ENCODE measurements at regions not wholly inside any gene's neighbourhood (a gene's known extent, or its start where the extent isn't known, plus 50 kb on each side); places are given as distances from the start of the nearest gene placed in this dataset.

DNA sequence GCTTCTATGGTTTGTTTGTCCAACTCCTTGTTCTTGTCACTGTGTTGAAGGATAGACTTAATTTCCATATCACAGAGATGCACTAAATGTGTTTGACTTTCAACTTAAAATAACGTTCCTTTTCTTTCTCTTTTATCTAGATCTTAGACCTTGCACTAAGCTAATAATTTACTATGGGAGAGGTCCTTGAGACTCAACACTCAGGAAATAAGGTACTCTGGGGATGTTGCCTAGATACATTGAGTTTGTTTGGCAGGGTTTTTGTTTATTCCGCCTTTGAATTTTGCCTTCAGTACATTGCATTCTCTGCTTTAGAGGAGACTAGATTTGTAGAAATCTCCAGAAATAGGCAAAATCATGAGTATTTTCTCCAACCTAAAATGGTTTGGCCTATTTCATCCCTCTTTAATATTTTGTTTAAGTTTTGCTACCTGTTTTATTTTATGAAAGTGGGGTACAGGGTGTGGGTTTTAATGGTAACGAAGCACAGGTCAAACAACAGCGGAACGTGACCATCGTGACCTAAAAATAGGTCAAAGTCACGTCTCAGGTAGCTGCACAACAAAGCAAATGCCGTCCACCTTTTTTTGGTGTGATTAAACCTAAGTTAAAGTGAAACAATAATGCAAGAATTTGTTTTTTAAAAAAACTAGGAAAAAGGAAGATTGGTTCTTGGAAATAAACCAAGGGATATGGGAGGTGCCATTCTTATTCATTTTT lies 115.3 kb upstream of the CPSF6 start:
- Histone ChIP-seq H2AFZ (ENCODE audit: insufficient read depth, low read depth, low read length, poor library complexity, severe bottlenecking) (no peak overlapping the region), H3K9me3 (ENCODE audit: control extremely low read depth in 1 of 3, control insufficient read depth in 2 of 3, insufficient read depth in 1 of 3, low read length in 2 of 3) (peaks cover 0 to 2% (median 0%) of the 10 kb centered on the region in 3 donors), H3K27me3 (replicated peaks in 1 of 4; ENCODE audit: control extremely low read depth in 1 of 4, control insufficient read depth in 3 of 4, insufficient read depth in 4 of 4, low read length in 3 of 4) (peaks cover 0 to 4% (median 2%) of the 10 kb centered on the region in 4 experiments), H3K36me3 (replicated peaks in 1 of 2; ENCODE audit: control extremely low read depth in 1 of 2, control insufficient read depth in 1 of 2, extremely low read depth in 1 of 2, insufficient read depth in 2 of 2, low read length in 1 of 2) (no peaks in the 10 kb centered on the region), H3K9ac (ENCODE audit: low read length) (no peak overlapping the region), H3K79me2 (ENCODE audit: control insufficient read depth, insufficient read depth, low read length) (no peaks in the 10 kb centered on the region), H3K4me2 (replicated peaks; ENCODE audit: low read depth, low read length, poor library complexity, severe bottlenecking) (no peak overlapping the region), H3K4me1 (ENCODE audit: control insufficient read depth in 2 of 2, insufficient read depth in 2 of 2, low read length in 2 of 2) (no peaks in the 10 kb centered on the region), H3K4me3 (ENCODE audit: control extremely low read depth in 1 of 5, extremely low read depth in 1 of 5, insufficient read depth in 1 of 5, low read depth in 2 of 5, low read length in 4 of 5) (no peak overlapping the region), H3K27ac (ENCODE audit: low read length in 2 of 2) (no peak overlapping the region), H4K20me1 (ENCODE audit: control insufficient read depth, insufficient read depth, low read length, poor library complexity, severe bottlenecking) (no peaks in the 10 kb centered on the region)
- POLR2A ChIA-PET = no interaction called here
- intact Hi-C loops (cut with micrococcal nuclease) = no loop called here
- Mint-ChIP-seq H3K4me1 (no peaks in the 10 kb centered on the region), H3K27ac (no peak overlapping the region), H3K9me3 (ENCODE audit: insufficient read depth) (no peaks in the 10 kb centered on the region), H3K27me3 (peaks cover 4% of the 10 kb centered on the region), H3K4me3 (no peak overlapping the region)
- TF ChIP-seq CTCF (IDR thresholded peaks at IDR 0.05) = no peak
- TF ChIP-seq EZH2 (IDR thresholded peaks at IDR 0.05; ENCODE audit: borderline replicate concordance, insufficient read depth, low read depth, low read length, poor library complexity, severe bottlenecking) = no peak
- CTCF ChIA-PET = interaction anchor here (0.5 kb wide), 1 partner anchor 33 kb away, joined by 3 read pairs; no protein-coding TSS in a partner anchor
- 81% methylated on average over 6 of the region's 8 CpGs for WGBS (ENCODE audit: insufficient coverage)
- DNase-seq (no peak), ATAC-seq (ENCODE audit: low read depth) (no peak)

DNA sequence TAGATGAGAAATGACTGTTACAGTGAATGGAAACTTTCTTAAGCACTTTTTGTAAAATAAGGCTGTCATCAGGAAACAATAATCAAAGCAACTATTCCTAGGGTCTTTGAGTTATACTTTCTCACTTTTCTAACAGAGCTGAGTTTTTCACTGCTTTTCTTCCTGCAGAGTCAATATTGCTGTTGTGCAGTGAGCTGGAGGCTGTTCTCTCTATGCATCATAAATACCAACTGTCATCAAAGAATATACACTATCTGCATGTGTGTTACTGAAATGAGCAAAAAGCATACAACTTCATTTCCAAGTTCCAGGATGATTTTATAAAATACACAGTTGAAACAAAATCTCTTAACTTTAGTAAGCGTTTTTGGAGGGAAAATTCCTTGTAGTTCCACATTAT lies 110.4 kb upstream of the CPSF6 start:
- peaks cover 0 to 4% (median 2%) of the 10 kb centered on the region in 4 experiments for H3K27me3 ChIP-seq (replicated peaks in 1 of 4; ENCODE audit: control extremely low read depth in 1 of 4, control insufficient read depth in 3 of 4, insufficient read depth in 4 of 4, low read length in 3 of 4)
- Mint-ChIP-seq H3K27ac (no peak overlapping the region), H3K4me3 (no peak overlapping the region), H3K27me3 (peaks cover 8% of the 10 kb centered on the region), H3K4me1 (no peaks in the 10 kb centered on the region), H3K9me3 (ENCODE audit: insufficient read depth) (no peaks in the 10 kb centered on the region)
- CTCF ChIA-PET = interaction anchor here (1.2 kb wide), 1 partner anchor 28 kb away, joined by 3 read pairs; no protein-coding TSS in a partner anchor
- no peak overlapping the region for H3K4me3 ChIP-seq (ENCODE audit: control extremely low read depth in 1 of 5, extremely low read depth in 1 of 5, insufficient read depth in 1 of 5, low read depth in 2 of 5, low read length in 4 of 5)
- no peaks in the 10 kb centered on the region for H3K36me3 ChIP-seq (replicated peaks in 1 of 2; ENCODE audit: control extremely low read depth in 1 of 2, control insufficient read depth in 1 of 2, extremely low read depth in 1 of 2, insufficient read depth in 2 of 2, low read length in 1 of 2)
- POLR2A ChIA-PET = no interaction called here
- H3K27ac ChIP-seq (ENCODE audit: low read length in 2 of 2) = no peak overlapping the region
- intact Hi-C loops (cut with micrococcal nuclease) = no loop called here
- no peak overlapping the region for H3K9ac ChIP-seq (ENCODE audit: low read length)
- H4K20me1 ChIP-seq (ENCODE audit: control insufficient read depth, insufficient read depth, low read length, poor library complexity, severe bottlenecking) = no peaks in the 10 kb centered on the region
- no peaks in the 10 kb centered on the region for H3K4me1 ChIP-seq (ENCODE audit: control insufficient read depth in 2 of 2, insufficient read depth in 2 of 2, low read length in 2 of 2)
- H3K79me2 ChIP-seq (ENCODE audit: control insufficient read depth, insufficient read depth, low read length) = no peaks in the 10 kb centered on the region
- DNase-seq (no peak), ATAC-seq (ENCODE audit: low read depth) (no peak)
- no CpG with 5 or more reads among the region's 1 CpG for WGBS (ENCODE audit: insufficient coverage)
- H3K9me3 ChIP-seq (ENCODE audit: control extremely low read depth in 1 of 3, control insufficient read depth in 2 of 3, insufficient read depth in 1 of 3, low read length in 2 of 3) = no peaks in the 10 kb centered on the region
- H2AFZ ChIP-seq (ENCODE audit: insufficient read depth, low read depth, low read length, poor library complexity, severe bottlenecking) = no peak overlapping the region
- H3K4me2 ChIP-seq (replicated peaks; ENCODE audit: low read depth, low read length, poor library complexity, severe bottlenecking) = no peak overlapping the region
- no peak for TF ChIP-seq EZH2 (IDR thresholded peaks at IDR 0.05; ENCODE audit: borderline replicate concordance, insufficient read depth, low read depth, low read length, poor library complexity, severe bottlenecking)
